ENCODE measurements at regions not wholly inside any gene's neighbourhood (a gene's known extent, or its start where the extent isn't known, plus 50 kb on each side); places are given as distances from the start of the nearest gene placed in this dataset.
"Not testable (repeated sequence)": the region's sequence is repeated elsewhere in the genome, so short reads cannot be mapped to it uniquely, and the experiment has no call there.

DNA sequence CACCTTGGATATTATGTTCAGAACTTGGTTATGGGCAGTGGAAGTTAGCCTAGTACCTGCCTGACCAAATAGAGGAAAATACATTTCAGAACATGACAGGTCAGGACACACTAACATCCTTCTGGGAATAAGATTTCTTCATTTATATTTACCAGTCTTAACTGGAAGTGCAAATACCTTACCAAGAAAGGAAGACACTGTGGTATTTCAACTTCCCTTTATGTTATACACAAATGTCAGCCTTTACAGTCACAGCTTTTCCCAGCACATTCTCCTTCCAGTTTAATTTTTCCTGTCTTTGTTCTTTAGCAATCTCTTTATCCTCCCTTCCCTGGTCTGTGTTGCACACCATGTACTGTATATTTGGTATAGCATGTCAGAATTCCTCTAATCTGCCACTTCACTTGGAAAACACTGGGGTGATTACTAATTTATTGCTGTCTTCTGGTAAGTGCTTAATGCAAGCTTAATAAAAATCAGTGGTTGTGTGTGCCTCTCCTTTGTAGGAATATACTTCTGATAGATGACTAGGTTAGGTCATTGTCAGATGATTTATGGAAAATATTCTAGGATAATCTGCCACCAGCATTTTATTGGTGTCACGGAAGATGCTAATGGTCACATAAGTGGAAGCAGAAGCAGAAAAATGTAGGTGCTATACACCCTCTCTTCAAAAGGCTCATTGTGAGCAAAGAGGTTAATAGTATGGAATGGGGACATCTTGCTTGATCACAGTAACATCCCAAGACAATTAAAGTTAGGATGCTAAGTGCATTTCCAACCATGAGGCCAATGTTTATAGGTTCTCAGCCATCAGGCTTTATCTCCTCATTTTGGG, 124.3 kb upstream of the STARD13 start:
- TF ChIP-seq, protein P1, sequence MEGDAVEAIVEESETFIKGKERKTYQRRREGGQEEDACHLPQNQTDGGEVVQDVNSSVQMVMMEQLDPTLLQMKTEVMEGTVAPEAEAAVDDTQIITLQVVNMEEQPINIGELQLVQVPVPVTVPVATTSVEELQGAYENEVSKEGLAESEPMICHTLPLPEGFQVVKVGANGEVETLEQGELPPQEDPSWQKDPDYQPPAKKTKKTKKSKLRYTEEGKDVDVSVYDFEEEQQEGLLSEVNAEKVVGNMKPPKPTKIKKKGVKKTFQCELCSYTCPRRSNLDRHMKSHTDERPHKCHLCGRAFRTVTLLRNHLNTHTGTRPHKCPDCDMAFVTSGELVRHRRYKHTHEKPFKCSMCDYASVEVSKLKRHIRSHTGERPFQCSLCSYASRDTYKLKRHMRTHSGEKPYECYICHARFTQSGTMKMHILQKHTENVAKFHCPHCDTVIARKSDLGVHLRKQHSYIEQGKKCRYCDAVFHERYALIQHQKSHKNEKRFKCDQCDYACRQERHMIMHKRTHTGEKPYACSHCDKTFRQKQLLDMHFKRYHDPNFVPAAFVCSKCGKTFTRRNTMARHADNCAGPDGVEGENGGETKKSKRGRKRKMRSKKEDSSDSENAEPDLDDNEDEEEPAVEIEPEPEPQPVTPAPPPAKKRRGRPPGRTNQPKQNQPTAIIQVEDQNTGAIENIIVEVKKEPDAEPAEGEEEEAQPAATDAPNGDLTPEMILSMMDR (IDR thresholded peaks at IDR 0.05; ENCODE audit: insufficient read depth, low read length) = no peak
- no peak for DNase-seq (ENCODE audit: low read depth)
- no peak overlapping the region for H3K4me3 ChIP-seq (ENCODE audit: low read depth, low read length)

DNA sequence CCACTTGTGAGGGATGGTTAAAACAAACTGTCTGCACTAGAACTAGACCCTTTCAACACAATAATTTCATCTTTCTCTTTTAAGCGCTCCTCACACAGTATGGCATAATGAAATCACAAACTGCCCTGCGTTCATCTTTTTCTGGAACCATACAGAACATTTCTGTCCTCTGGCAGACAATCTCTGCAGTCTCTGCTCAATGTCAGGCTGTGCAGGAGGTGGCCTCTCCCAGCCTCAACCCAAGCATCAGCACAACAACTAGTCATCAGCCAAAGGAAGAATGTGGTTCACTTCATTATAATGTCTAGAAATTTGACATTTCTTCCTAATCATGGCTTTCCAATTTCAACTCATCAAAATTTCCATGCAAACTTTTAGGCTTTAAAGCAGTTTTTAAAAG, 125.1 kb upstream of the STARD13 start:
- H3K4me3 ChIP-seq (ENCODE audit: low read depth, low read length) = no peak overlapping the region
- TF ChIP-seq, protein P1 (IDR thresholded peaks at IDR 0.05; ENCODE audit: insufficient read depth, low read length) = no peak
- DNase-seq (ENCODE audit: low read depth) = no peak

DNA sequence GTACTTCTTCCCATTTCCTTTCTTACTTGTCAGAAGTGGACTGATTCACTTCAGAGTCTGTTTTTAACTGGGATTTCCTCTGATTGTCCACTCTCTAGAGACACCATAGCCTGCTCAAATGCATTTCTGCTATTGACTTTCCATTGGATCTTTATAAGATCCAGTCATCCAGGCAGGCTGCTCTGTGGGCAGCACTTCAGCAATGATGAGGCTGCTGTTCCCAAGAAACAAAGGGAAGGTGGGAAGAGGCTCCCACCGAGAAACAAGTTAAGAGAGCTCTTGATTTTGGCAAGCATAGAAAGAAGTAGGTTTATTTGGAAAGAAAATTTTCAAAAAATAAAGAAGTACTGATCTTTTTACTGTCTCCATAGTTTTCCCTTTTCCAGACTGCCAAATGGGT, 125.8 kb upstream of the STARD13 start:
- DNase-seq (ENCODE audit: low read depth) = no peak
- TF ChIP-seq, protein P1 (IDR thresholded peaks at IDR 0.05; ENCODE audit: insufficient read depth, low read length) = no peak
- H3K4me3 ChIP-seq (ENCODE audit: low read depth, low read length) = no peak overlapping the region

DNA sequence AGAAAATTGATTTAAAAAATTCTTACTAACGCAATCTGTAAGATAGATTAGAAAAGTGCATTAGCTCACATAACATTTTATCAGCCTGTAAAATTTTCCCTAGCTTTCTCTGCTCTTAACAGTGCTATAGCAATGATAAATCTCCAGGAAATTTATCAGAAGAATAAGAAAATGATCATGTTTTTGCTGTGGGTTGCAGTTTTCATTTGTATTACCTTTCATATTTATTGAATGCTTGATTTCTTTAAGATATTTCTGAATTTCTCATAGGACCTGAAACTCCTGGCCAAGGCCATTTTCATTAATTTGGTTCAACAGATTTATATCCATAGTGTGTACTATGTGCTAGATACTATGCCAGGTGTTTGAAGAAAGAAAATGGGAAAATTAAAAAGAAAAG, 130.3 kb upstream of the STARD13 start:
- TF ChIP-seq, protein P1 (IDR thresholded peaks at IDR 0.05; ENCODE audit: insufficient read depth, low read length) = no peak
- DNase-seq (ENCODE audit: low read depth) = no peak
- H3K4me3 ChIP-seq (ENCODE audit: low read depth, low read length) = no peak overlapping the region

DNA sequence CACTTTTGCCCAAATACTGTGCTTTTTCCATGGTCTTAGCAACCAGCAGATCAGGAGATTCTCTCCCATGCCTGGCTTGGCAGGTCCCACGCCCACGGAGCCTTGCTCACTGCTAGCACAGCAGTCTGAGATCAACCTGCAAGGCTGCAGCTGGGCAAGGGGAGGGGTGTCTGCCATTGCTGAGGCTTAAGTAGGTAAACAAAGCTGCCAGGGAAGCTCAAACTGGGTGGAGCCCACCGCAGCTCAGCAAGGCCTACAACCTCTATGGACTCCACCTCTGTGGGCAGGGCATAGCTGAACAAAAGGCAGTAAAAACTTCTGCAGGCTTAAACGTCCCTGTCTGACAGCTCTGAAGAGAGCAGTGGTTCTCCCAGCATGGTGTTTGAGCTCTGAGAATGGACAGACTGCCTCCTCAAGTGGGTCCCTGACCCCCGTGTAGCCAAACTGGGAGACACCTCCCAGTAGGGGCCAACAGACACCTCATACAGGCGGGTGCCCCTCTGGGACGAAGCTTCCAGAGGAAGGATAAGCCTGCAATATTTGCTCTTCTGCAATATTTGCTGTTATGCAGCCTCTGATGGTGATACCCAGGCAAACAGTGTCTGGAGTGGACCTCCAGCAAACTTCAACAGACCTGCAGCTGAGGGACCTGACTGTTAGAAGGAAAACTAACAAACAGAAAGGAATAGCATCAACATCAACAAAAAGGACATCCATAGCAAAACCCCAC, 132.8 kb upstream of the STARD13 start:
- H3K4me3 ChIP-seq (ENCODE audit: low read depth, low read length); DNase-seq (ENCODE audit: low read depth): not testable (repeated sequence)

DNA sequence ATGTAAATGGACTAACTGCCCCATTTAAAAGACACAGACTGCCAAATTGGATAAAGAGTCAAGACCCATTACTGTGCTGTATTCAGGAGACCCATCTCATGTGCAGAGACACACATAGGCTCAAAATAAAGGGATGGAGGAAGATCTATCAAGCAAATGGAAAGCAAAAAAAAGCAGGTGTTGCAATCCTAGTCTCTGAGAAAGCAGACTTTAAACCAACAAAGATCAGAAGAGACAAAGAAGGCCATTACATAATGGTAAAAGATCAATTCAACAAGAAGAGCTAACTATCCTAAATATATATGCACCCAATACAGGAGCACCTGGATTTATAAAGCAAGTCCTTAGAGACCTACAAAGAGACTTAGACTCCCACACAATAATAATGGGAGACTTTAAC, 134.6 kb upstream of the STARD13 start:
- H3K4me3 ChIP-seq (ENCODE audit: low read depth, low read length); DNase-seq (ENCODE audit: low read depth): not testable (repeated sequence)

DNA sequence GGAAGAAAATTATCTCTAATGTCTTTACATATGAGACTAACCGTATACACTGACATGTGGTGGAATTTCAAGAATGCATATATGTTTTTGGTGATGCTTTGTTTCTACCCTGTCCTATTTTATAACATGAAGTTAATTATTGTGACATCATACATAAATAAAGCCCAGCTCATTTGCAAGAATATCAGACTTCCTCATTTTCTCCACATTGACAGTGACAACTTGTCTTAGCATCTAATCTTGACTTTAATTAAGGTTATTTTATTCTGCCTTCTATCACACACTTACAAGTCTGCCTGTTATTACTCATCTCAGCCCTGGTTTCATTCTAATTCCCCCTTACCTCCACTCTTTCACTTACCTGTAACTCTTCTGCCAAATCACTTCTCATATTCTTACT, 140.6 kb upstream of the STARD13 start:
- TF ChIP-seq, protein P1 (IDR thresholded peaks at IDR 0.05; ENCODE audit: insufficient read depth, low read length) = no peak
- no peak overlapping the region for H3K4me3 ChIP-seq (ENCODE audit: low read depth, low read length)
- DNase-seq (ENCODE audit: low read depth) = no peak

Measured in fibroblast of the aortic adventitia (primary cell).